K562 (cell line): ENCODE measurements at regions not wholly inside any gene's neighbourhood (a gene's known extent, or its start where the extent isn't known, plus 50 kb on each side); places are given as distances from the start of the nearest gene placed in this dataset.

ENCODE experiments used
- ATAC-seq: fragments of 200-7000 bp; cut with Tn5 transposase; 3 replicates; pipeline ENCODE4 v1.9.1; 2020; ENCODE audit warnings: moderate library complexity
- BruUV-seq: library from RNA; stranded (reverse); fragments of 400-500 nt; replicated peaks from 2 replicates; lab custom pipeline; 2021; lab: Mats Ljungman, UMichigan
- CTCF ChIA-PET: fragments of 300-600 bp; formaldehyde crosslinking; extraction: SDS; loops from one replicate; lab custom pipeline; 2021; ENCODE audit warnings: low intra/inter-chr PET ratio; lab: Yijun Ruan, JAX
- POLR2A ChIA-PET: fragments of 300-600, 350-650 bp; sonication (Branson Sonifier 250); formaldehyde crosslinking; extraction: SDS; loops from one replicate; lab custom pipeline; 2021; ENCODE audit warnings: antibody characterized with exemption, inconsistent platforms; lab: Yijun Ruan, JAX
- DNase-seq, 4 experiments: peaks; one replicate each; pipeline versions ENCODE4 v3.0.0 to v3.0.0-alpha.2; 2011 to 2018; ENCODE audit warnings: low spot score in 3 of 4, mixed read lengths in 3 of 4; ENCODE audit errors: extremely low read depth in 1 of 4
- FAIRE-seq: peaks from 2 replicates; lab custom pipeline; 2011; peaks lifted over from hg19 to GRCh38; lab: Jason Lieb, UNC
- H2AFZ ChIP-seq: 2 replicates; pipeline ENCODE4 v1.6.0; 2011; ENCODE audit warnings: low read depth, low read length, control low read depth, inconsistent platforms
- H3K27ac ChIP-seq: fragments of 200-600 bp; 3 replicates; pipeline ENCODE4 v1.8.0; 2011; ENCODE audit warnings: low read depth, mild to moderate bottlenecking, control low read depth, inconsistent platforms, low read length, moderate library complexity, mixed read lengths; ENCODE audit errors: extremely low read depth
- H3K27me3 ChIP-seq, 2 experiments: fragments of 300-600 bp in 1 of 2; 2 replicates in 1 of 2; 3 replicates in 1 of 2; pipeline versions ENCODE4 v1.6.0 to v1.8.0; 2011; ENCODE audit warnings: inconsistent platforms in 2 of 2, low read length in 2 of 2, mild to moderate bottlenecking in 1 of 2, mixed read lengths in 1 of 2, moderate library complexity in 1 of 2; ENCODE audit not compliant: control insufficient read depth in 2 of 2, insufficient read depth in 2 of 2
- H3K36me3 ChIP-seq: fragments of 300-600 bp; 3 replicates; pipeline ENCODE4 v1.8.0; 2011; ENCODE audit warnings: mild to moderate bottlenecking, low read length, inconsistent platforms; ENCODE audit not compliant: control insufficient read depth, insufficient read depth
- H3K4me1 ChIP-seq, 2 experiments: fragments of 200-600 bp in 1 of 2; replicated peaks in 1 of 2; 2 replicates in 1 of 2; 3 replicates in 1 of 2; pipeline versions ENCODE4 v1.5.1 to v1.8.0; 2011; ENCODE audit warnings: inconsistent platforms in 2 of 2, low read length in 2 of 2, mild to moderate bottlenecking in 1 of 2, mixed read lengths in 1 of 2, moderate library complexity in 1 of 2; ENCODE audit not compliant: control insufficient read depth in 2 of 2, insufficient read depth in 2 of 2
- H3K4me2 ChIP-seq: 2 replicates; pipeline ENCODE4 v1.6.1; 2011; ENCODE audit warnings: low read length, control low read depth, inconsistent platforms, mixed read lengths; ENCODE audit not compliant: insufficient read depth
- H3K4me3 ChIP-seq: fragments of 200-600 bp; sonication (generic), shearing (Covaris generic); 2 replicates; pipeline ENCODE4 v1.5.1; 2016; ENCODE audit warnings: control low read depth, inconsistent platforms
- H3K79me2 ChIP-seq: fragments of 200-600 bp; 3 replicates; pipeline ENCODE4 v1.8.0; 2011; ENCODE audit warnings: low read length, inconsistent platforms; ENCODE audit not compliant: control insufficient read depth, insufficient read depth
- H3K9ac ChIP-seq, 2 experiments: 2 replicates each; pipeline versions ENCODE4 v1.6.0 to v1.6.1; 2011; ENCODE audit warnings: low read depth in 2 of 2, low read length in 2 of 2, control low read depth in 1 of 2, inconsistent platforms in 1 of 2, mild to moderate bottlenecking in 1 of 2, mixed read lengths in 1 of 2; ENCODE audit not compliant: insufficient read depth in 1 of 2
- H3K9me1 ChIP-seq: one replicate; pipeline ENCODE4 v1.6.0; 2011; ENCODE audit warnings: inconsistent platforms, mild to moderate bottlenecking, low read length, moderate library complexity; ENCODE audit not compliant: control insufficient read depth, insufficient read depth
- H3K9me3 ChIP-seq: replicated peaks from 2 replicates; pipeline ENCODE4 v1.5.1; 2011; ENCODE audit warnings: low read depth, low read length, inconsistent platforms; ENCODE audit not compliant: control insufficient read depth, insufficient read depth
- H4K20me1 ChIP-seq: replicated peaks from 2 replicates; pipeline ENCODE4 v1.6.1; 2011; ENCODE audit warnings: low read length, inconsistent platforms, mixed read lengths; ENCODE audit not compliant: control insufficient read depth, insufficient read depth
- ARID2 ChIP-seq: fragments of 450-650 bp; IDR thresholded peaks from 2 replicates; pipeline ENCODE4 v1.6.1; 2017; ENCODE audit warnings: antibody characterized with exemption, mild to moderate bottlenecking
- CBFA2T2 ChIP-seq: fragments of 450-650 bp; conservative IDR thresholded peaks from 2 replicates; pipeline ENCODE4 v1.6.1; 2017; ENCODE audit warnings: mild to moderate bottlenecking
- ETV6 ChIP-seq, 3 experiments: fragments of 150-350 bp in 1 of 3; sonication (generic) in 1 of 3; formaldehyde crosslinking in 1 of 3; IDR thresholded peaks; 2 replicates each; pipeline versions ENCODE4 v1.6.1 to v1.8.0; 2014 to 2022; ENCODE audit warnings: borderline replicate concordance in 2 of 3, low read depth in 2 of 3, antibody characterized with exemption in 1 of 3, low read length in 1 of 3, mild to moderate bottlenecking in 1 of 3, missing genetic modification reagents in 1 of 3
- HDGF ChIP-seq: fragments of 450-650 bp; IDR thresholded peaks from 2 replicates; pipeline ENCODE4 v1.6.1; 2016
- HMGN3 ChIP-seq: IDR thresholded peaks from 2 replicates; pipeline ENCODE4 v1.6.1; 2011; ENCODE audit warnings: borderline replicate concordance, low read depth, mild to moderate bottlenecking, mixed read lengths, low read length; ENCODE audit not compliant: insufficient read length; ENCODE audit errors: extremely low read depth
- MEF2D ChIP-seq: conservative IDR thresholded peaks from 2 replicates; pipeline ENCODE4 v1.6.1; 2016; ENCODE audit warnings: low read depth, missing genetic modification characterization, missing compliant biosample characterization
- TSC22D4 ChIP-seq: fragments of 450-650 bp; IDR thresholded peaks from 2 replicates; pipeline ENCODE4 v1.6.1; 2016; ENCODE audit warnings: missing genetic modification characterization, missing biosample characterization, control low read depth
- ZBTB17 ChIP-seq: fragments of 450-650 bp; formaldehyde crosslinking; IDR thresholded peaks from 2 replicates; pipeline ENCODE4 v1.4.0; 2020; ENCODE audit warnings: mild to moderate bottlenecking
- ZNF280A ChIP-seq: fragments of 450-650 bp; IDR thresholded peaks from 2 replicates; pipeline ENCODE4 v1.6.1; 2018; ENCODE audit warnings: mild to moderate bottlenecking, low read depth; ENCODE audit not compliant: partially characterized antibody
- ZNF740 ChIP-seq, 3 experiments: fragments of 200-800 bp in 1 of 3; sonication (Bioruptor generic) in 1 of 3; sonication (generic) in 1 of 3; formaldehyde crosslinking in 1 of 3; IDR thresholded peaks; 2 replicates each; pipeline versions ENCODE4 v1.6.1 to v1.8.0; 2016 to 2022; ENCODE audit warnings: mild to moderate bottlenecking in 2 of 3, missing compliant biosample characterization in 2 of 3, missing genetic modification characterization in 2 of 3, missing genetic modification reagents in 1 of 3
- ZNF785 ChIP-seq: fragments of 250-450 bp; sonication (Bioruptor Pico); IDR thresholded peaks from 2 replicates; pipeline ENCODE4 v1.4.0; 2020; ENCODE audit warnings: mild to moderate bottlenecking
- WGBS: fragments of 100-300 bp; shearing (Covaris generic); methylation state at CpG from one replicate; pipeline ENCODE4 v1.1.6; 2016; ENCODE audit warnings: low coverage, mixed read lengths; ENCODE audit not compliant: insufficient coverage; ENCODE audit errors: missing lambda C conversion rate; 5-methylcytosine and 5-hydroxymethylcytosine counted together
- in situ Hi-C: fragments of 300-500 bp; cut with MboI; formaldehyde crosslinking; loops from 4 replicates; pipeline ENCODE4 v1.15.0; 2018; ENCODE audit warnings: inconsistent platforms, mixed read lengths
- intact Hi-C: fragments of 100-400 bp; cut with micrococcal nuclease; formaldehyde crosslinking; loops from 2 replicates; pipeline ENCODE4 v1.14.2; 2022
- TF ChIP-seq, protein P1 (sequence below): IDR thresholded peaks from 2 replicates; pipeline ENCODE4 v1.6.1; 2011; ENCODE audit not compliant: insufficient read length; ENCODE audit errors: extremely low read depth

DNA sequence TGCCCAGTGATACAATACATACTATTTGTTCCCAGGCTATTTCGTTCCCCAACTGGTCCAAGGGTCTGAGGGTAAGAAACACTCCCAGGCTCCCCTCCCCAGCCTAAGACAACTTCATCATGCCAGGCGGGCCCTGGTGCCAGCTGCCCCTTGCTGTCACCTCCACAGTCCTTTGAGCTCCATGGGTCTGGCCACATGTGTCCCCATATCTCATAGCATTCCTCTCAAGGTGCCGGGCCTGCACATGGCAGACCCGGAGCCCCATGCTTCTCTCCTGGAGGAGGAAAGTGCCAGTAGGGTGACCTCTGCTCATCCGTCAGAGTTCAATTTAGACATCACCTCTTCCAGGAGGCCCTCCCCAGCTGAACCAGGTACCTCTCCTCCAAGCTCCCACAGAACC lies 120.5 kb downstream of the C5orf15 start (continued):
- TF ChIP-seq ZNF740 (CRISPR knock-in tag; IDR thresholded peaks at IDR 0.05), result no peak
- no peak for TF ChIP-seq ZNF740 (tag; IDR thresholded peaks at IDR 0.05)
- no peak for TF ChIP-seq ETV6 (IDR thresholded peaks at IDR 0.05; ENCODE audit: borderline replicate concordance in 1 of 2, low read depth in 2 of 2, low read length in 1 of 2)
- TF ChIP-seq ETV6 (CRISPR knock-in tag; IDR thresholded peaks at IDR 0.05; ENCODE audit: borderline replicate concordance), result no peak
- TF ChIP-seq HDGF, result no peak

DNA sequence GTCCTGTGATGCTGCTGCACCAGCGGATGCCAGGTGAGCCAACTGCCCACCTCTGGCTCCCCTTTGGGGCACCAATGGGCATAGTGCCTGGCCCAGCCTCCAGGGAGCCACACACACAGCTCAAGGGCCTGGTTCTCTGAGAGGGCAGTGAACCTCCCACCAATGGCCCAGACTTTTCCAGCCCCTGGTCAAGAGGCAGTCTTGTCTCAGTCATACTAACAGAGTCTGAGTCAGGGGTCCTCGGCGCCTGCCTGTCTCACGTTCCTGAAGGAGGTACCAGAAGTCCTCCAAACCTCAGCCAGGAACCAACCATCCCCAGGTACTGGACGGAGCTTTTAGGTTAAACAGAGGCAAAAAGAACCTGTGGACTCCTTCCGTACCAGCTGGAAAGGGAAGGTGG lies 121.1 kb downstream of the C5orf15 start:
- ATAC-seq, result no peak
- H3K9me1 ChIP-seq, result no peaks in the 10 kb centered on the region
- no peak overlapping the region for H3K4me3 ChIP-seq
- 0 out of 2 replicates have a peak, but pooled peaks cover 2% of the 10 kb centered on the region for H4K20me1 ChIP-seq
- no TSS peak for BruUV-seq
- WGBS, result 0% methylated on average over 6 of the region's 6 CpGs
- no peak overlapping the region for H2AFZ ChIP-seq
- no peak overlapping the region for H3K27ac ChIP-seq
- in situ Hi-C loops (no loop called here), intact Hi-C loops (no loop called here)
- no peak for FAIRE-seq
- H3K4me2 ChIP-seq, result no peak overlapping the region
- no peaks in the 10 kb centered on the region for H3K36me3 ChIP-seq
- H3K4me1 ChIP-seq, result no peaks in the 10 kb centered on the region
- TF ChIP-seq ZBTB17 (no peak), ZNF280A (no peak), CBFA2T2 (no peak), ARID2 (no peak), MEF2D (tag) (no peak), ZNF785 (CRISPR knock-in tag) (no peak), TSC22D4 (tag) (no peak), HMGN3 (no peak)
- TF ChIP-seq, protein P1, sequence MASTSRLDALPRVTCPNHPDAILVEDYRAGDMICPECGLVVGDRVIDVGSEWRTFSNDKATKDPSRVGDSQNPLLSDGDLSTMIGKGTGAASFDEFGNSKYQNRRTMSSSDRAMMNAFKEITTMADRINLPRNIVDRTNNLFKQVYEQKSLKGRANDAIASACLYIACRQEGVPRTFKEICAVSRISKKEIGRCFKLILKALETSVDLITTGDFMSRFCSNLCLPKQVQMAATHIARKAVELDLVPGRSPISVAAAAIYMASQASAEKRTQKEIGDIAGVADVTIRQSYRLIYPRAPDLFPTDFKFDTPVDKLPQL, result no peak
- POLR2A ChIA-PET, result interaction anchor here (1.4 kb wide), 1 partner anchor 14 kb away, joined by 3 read pairs; no protein-coding TSS in a partner anchor
- CTCF ChIA-PET, result no interaction called here
- no peak for DNase-seq
- H3K79me2 ChIP-seq, result no peaks in the 10 kb centered on the region
- no peak overlapping the region for H3K9ac ChIP-seq
- peaks cover 16 to 69% of the 10 kb centered on the region in 2 experiments for H3K27me3 ChIP-seq
- H3K9me3 ChIP-seq, result no peaks in the 10 kb centered on the region
